Lower leg skin (tissue), 3 donors: ENCODE measurements at regions not wholly inside any gene's neighbourhood (a gene's known extent, or its start where the extent isn't known, plus 50 kb on each side); places are given as distances from the start of the nearest gene placed in this dataset.

Experiments used
- CTCF ChIP-seq, 3 donors: fragments of 450-650 bp; IDR thresholded peaks; one replicate each; pipeline ENCODE4 v1.5.1; 2016; ENCODE audit warnings: antibody characterized with exemption in 3 of 3, mild to moderate bottlenecking in 3 of 3, moderate library complexity in 2 of 3
- POLR2A ChIP-seq, 2 donors: fragments of 450-650 bp; IDR thresholded peaks; one replicate each; pipeline ENCODE4 v1.6.1; 2016 to 2017; ENCODE audit warnings: antibody characterized with exemption in 2 of 2, mild to moderate bottlenecking in 1 of 2, moderate library complexity in 1 of 2

DNA sequence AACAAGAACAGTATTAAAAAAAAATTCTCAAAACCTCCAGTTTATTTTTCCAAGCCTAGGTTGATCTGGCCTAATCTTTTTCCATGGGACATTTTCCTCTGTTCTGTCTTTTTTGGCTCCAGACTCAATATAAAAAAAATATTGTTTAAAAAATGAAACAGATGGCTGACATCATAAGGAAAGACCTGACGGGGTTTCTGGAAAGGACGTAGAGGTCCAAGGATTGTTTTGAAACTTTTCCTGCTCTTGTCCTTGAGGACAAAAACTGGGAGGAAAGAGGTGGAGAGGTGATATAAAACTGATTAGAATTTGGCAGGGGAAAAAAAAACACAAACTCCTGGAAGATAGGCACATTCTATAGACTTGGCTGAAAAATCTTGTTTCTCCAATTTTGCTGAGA, 211.4 kb upstream of the CDH11 start:
- TF ChIP-seq POLR2A (IDR thresholded peaks at IDR 0.05) (no peak), CTCF (IDR thresholded peaks at IDR 0.05) (no peak)
